Retinal pigment epithelial cell (primary cell): ENCODE measurements at regions not wholly inside any gene's neighbourhood (a gene's known extent, or its start where the extent isn't known, plus 50 kb on each side); places are given as distances from the start of the nearest gene placed in this dataset.
"Not testable (repeated sequence)": the region's sequence is repeated elsewhere in the genome, so short reads cannot be mapped to it uniquely, and the experiment has no call there.

Source experiments
- DNase-seq: peaks from one replicate; pipeline ENCODE4 v3.0.0-alpha.2; 2010; ENCODE audit warnings: low read depth
- H3K4me3 ChIP-seq: 2 replicates; pipeline ENCODE4 v1.5.1; 2011; ENCODE audit warnings: mild to moderate bottlenecking, low read length, control low read depth, moderate library complexity
- TF ChIP-seq, protein P1 (sequence below): conservative IDR thresholded peaks from 2 replicates; pipeline ENCODE4 v1.5.1; 2011; ENCODE audit warnings: low read depth, low read length, control low read depth, inconsistent platforms

DNA sequence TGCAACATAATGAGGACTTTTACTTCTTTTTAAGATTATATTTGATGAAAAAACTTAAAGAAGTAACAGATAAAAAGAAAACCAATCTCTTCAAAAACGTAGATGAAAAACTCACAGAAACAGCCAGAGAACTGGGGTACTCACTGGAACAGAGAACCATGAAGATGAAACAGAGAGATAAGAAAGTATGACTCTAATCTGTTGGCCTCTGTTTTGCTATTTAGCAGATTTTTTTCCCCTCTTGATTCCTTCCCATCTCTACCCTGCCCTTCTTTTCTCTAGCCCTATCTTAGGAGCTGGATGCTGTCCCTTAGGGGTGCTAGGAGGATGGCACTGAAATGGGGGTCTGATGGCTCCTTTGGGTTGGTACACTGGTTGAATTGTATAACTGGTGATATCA is 97.5 kb upstream of the FREM1 start:
- TF ChIP-seq, protein P1, sequence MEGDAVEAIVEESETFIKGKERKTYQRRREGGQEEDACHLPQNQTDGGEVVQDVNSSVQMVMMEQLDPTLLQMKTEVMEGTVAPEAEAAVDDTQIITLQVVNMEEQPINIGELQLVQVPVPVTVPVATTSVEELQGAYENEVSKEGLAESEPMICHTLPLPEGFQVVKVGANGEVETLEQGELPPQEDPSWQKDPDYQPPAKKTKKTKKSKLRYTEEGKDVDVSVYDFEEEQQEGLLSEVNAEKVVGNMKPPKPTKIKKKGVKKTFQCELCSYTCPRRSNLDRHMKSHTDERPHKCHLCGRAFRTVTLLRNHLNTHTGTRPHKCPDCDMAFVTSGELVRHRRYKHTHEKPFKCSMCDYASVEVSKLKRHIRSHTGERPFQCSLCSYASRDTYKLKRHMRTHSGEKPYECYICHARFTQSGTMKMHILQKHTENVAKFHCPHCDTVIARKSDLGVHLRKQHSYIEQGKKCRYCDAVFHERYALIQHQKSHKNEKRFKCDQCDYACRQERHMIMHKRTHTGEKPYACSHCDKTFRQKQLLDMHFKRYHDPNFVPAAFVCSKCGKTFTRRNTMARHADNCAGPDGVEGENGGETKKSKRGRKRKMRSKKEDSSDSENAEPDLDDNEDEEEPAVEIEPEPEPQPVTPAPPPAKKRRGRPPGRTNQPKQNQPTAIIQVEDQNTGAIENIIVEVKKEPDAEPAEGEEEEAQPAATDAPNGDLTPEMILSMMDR = no peak
- no peak for DNase-seq
- H3K4me3 ChIP-seq = no peak overlapping the region

DNA sequence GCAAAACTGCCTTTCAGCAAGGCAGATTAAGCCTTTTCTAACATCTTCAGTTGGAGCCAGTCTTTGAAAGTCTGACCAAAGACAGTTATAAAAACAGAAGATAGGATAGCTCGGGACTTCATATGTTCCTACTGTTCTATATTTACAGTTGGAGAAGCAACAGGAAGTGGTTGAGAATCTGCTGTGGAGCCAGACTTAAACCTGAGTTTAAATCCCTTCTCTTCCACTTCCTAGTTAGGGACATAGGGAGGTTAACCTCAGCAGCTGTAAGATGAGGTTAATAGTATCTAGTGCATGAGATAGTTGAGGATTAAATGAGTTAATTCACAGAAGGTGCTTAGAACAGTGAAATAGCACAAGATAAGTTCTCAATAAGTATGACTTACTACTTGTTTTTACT is 84.5 kb upstream of the FREM1 start:
- no peak overlapping the region for H3K4me3 ChIP-seq
- TF ChIP-seq, protein P1 = no peak
- DNase-seq = no peak

DNA sequence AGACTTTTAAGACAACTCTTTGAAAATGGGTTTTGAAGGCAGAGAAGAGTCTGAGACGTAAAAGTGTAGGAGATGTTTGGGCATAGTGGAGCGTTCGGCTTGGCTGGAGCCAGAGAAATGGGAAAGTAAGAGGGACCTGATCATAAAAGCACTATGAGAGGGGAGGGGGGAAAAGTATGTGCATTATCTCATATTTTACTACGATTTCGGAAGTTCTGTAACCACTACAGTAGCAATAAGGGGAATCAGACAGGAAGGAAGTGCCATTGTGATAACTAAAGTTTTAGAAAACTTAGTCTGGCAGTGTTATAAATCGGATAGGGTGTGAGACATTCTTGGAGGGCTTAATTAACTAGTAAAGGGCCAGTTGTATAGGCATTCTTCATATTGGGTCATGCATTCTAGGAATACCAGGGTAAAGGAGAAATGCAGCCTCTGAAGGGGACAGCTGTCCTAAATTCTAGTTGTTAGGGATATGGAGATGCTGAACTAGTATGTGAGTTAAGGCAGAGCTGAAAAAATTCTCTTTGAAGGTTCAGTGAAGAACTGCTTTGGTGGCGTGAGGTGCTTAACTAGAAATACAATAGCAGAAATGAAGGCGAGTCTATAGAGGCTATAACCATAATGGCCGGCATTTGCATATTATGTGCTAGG is 83.8 kb upstream of the FREM1 start:
- peak; percentile 5 for DNase-seq
- H3K4me3 ChIP-seq = peak overlapping the region; percentile 72
- TF ChIP-seq, protein P1 = no peak

DNA sequence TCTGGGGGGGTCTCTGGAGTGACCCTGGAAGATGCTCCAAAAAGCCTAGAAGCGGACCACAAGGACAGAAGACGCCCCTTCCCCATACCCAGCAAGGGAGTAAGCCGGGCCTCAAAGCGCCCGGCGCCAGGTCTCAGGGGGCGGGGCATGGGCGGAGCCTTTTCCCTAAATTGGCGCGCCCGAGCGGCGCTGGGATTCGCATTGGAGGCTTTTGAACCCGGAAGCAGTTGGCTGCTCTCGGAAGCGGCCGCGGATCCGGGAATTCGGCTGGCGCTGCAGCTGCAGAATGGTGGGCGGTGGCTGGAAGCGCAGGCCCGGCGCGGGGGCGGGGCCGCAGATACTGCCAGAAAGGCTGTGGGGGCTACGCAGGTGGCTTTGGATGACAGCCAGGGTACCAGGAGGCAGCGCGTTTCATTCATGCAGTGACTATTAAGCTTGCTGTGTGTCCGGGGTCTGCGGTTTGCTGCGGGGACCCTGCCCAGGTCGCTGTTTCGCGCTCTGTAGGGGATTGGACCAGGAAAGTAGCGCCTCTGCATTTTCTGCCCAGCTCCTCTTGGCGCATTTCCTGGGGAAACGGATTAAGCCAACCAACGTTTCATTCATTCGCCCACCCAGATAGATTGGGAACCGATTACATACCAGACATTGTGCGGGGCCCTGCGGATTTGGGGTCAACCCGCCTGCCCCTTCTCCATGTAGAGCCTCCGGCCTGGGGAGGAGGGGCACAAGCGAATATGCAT is 83.0 kb upstream of the FREM1 start:
- peak; percentile 42 for DNase-seq
- peak overlapping the region; percentile 72 for H3K4me3 ChIP-seq
- TF ChIP-seq, protein P1 = no peak

DNA sequence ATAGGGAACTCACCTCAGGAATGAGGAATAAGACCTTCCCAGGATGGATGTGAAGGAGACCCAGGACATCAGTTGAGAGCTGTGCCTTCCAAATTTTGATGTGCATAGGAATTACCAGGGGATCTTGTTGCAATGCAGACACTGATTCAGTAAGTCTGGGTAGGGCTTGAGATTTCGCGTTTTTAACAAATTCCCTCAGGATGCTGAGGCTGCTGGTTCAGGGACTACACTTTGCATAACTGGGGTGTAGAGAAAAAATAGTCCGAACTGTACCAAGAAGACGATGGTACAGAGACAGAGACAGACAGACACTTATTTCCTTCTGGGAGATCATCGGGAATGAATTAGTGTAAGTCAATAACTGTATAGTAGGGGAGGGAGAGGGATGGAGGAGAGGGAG is 82.3 kb upstream of the FREM1 start:
- DNase-seq = no peak
- TF ChIP-seq, protein P1 = no peak
- peak overlapping the region; percentile 72 for H3K4me3 ChIP-seq

DNA sequence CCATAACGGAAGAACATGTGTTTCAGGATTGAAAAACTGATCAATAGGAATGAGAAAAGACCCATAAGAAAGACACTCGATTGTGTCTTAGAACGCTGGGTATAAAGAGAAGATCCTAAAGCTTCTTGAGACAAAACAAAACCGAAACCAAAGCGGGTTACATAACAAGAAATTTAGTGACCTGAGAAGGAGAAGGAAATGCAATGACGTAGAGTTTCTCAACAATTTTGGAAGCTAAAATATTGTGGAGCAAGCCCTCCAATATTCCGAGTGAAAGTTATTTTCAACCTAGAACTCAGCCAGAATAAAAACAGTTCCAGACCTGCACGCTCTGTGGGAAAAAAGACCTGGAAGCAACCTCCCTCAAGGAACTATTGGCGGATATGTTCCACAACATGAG is 81.9 kb upstream of the FREM1 start:
- no peak overlapping the region for H3K4me3 ChIP-seq
- TF ChIP-seq, protein P1 = no peak
- no peak for DNase-seq

DNA sequence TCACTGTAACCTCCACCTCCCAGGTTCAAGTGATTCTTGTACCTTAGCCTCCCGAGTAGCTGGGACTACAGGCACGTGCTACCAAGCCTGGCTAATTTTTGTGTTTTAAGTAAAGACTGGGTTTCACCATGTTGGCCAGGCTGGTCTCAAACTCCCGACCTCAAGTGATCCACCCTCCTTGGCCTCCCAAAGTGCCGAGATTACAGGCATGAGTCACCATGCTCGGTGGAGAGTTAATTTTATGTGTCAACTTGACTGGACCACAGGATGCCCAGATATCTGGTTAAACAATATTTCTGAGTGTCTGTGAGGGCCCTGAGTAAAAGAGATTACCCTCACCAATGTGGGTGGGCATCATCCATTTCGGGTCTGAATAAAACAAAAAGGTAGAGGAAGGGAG is 80.4 kb upstream of the FREM1 start:
- not testable (repeated sequence) for DNase-seq, H3K4me3 ChIP-seq
